Left renal cortex interstitium (tissue), 4 donors: ENCODE measurements at regions not wholly inside any gene's neighbourhood (a gene's known extent, or its start where the extent isn't known, plus 50 kb on each side); places are given as distances from the start of the nearest gene placed in this dataset.

Experiments
- DNase-seq, 4 donors: peaks; one replicate each; pipeline ENCODE4 v3.0.0-alpha.2; 2013; ENCODE audit warnings: low read depth in 4 of 4, low spot score in 2 of 4, missing footprints in 1 of 4

DNA sequence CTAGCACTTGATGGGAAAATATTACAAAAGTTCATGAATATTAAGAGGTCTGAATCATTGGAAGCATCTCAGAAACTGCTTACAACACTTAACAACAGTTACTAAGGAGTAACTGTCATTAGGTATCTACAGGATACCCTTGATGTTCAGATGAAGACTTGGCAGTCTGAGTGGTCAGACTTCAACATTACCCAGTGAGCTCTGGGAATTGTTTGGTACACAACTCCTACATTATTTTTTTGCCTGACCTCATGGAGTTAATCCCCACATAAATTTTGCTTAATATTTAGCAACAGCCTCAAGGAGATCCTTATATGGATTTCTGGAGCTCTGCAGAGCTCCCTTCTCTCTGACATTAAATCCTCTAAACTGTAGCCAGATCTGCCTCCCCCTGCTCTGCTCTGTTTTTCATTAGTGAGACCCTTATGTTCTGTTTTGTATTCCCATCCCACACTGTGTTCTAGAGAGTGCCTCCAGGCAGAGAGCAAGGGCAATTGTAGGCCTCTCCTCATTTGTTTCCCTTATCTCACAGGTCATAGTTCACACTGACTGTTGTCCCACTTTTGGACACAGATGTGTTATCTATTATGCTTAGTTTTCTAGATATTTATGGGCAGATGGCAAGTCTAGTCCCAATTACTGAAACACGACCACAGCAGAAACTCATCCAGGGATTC, 368.8 kb downstream of the GASK1B start:
- DNase-seq = no peak

DNA sequence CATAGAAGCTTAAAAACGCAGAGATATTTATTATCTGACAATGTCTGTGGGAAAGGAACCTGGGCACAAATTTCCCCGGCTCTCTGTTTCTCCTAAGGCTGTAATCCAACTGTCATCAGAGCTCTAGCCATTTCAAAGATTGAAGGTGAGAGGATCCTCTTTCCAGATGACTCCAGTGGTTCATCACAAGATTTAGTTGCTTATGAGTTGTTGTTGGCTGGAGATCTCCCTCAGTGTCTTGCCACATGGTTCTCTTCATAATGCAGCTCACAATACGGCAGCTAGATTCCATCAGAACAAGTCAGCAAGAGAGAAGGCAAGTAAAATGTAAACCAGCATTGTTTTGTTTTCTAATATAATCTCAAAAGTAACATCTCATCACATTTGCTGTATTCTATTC, 369.4 kb downstream of the GASK1B start:
- DNase-seq = no peak

- no peak for DNase-seq
Observed at GRCh38 chr4:157795495-157795894, 377.3 kb downstream of the GASK1B start.

GRCh38 chr4:157792716-157793115, 380.1 kb downstream of the GASK1B start:
- no peak for DNase-seq

DNA sequence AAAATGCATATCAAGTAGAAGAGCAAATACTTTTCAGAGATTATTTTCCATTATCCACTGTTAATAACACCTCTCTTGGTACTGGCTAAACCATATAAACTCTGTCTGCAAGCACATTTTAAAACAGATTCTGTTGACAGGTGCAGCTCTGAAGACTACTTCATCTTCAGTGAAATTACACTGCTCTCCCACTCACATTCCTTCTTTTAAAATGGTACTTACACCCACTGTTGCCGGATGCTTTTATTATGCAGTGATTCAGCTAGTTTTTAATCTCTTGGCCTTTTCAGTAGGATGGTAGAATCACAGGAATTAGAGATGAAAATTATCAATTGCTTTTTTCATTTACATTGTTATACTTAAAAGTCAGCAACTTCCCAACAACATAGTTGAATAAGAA, 381.6 kb downstream of the GASK1B start:
- no peak for DNase-seq

DNA sequence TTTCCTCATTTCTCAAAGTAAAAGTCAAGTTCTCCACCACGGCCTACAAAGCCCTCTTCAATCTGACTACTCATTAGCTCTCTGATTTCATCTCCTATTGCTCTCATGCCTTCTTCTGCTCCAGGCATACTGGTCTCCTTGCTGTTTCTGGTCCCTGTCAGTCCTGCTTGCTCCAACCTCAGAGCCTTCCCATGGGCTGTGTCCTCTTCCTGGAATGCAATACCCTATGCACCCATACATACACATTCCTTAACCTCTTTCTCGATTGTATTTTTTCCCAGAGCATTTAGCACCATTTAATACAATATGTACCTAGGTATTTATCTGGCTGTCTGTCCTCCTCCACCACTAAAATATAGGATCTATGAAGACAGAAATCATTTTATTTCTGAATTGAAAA, 385.2 kb downstream of the GASK1B start:
- no peak for DNase-seq

- no peak for DNase-seq
Observed at GRCh38 chr4:157781361-157781760, 391.5 kb downstream of the GASK1B start.

GRCh38 chr4:157779081-157779480, 393.7 kb downstream of the GASK1B start:
- no peak for DNase-seq

GRCh38 chr4:157776930-157777528, 395.8 kb downstream of the GASK1B start:
- no peak for DNase-seq

- DNase-seq = no peak
Observed at GRCh38 chr4:157775971-157776370, 396.9 kb downstream of the GASK1B start.

DNA sequence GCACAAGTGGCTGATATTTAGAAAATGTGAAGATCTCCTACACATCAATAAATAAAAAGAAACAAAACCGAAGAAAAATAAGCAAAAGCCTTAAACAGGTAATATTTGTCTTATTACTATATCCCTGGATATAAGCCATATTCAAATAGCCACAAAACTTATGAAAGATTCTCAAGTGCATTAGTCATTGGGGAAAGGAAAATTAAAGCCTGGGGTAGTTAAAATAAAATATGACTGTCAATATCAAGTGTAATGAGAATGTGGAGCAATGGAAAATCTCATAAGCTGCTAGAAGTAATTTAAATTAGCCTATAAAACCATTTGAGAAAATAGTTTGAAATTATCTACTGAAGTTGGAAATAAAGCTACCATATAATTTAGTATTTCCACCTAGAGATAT, 399.9 kb downstream of the GASK1B start:
- no peak for DNase-seq

DNA sequence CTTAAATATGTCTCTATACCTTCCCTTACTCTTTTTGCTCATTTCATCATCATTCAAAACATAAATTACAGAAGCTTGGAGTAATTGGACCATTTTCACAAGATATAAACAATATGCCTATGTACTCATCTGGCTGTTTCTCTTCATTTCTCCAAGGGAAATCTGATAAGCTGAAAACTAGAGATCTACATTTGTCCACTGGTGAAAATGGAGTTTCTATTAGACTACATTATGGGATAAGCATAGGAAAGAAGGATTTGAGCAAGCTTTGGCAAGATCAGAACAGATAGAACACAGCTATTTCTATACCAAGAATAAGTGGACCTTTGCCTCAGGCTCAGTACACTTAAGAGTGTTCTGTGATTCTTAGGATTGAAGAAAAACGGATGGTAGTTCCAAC, 404.4 kb downstream of the GASK1B start:
- no peak for DNase-seq

DNA sequence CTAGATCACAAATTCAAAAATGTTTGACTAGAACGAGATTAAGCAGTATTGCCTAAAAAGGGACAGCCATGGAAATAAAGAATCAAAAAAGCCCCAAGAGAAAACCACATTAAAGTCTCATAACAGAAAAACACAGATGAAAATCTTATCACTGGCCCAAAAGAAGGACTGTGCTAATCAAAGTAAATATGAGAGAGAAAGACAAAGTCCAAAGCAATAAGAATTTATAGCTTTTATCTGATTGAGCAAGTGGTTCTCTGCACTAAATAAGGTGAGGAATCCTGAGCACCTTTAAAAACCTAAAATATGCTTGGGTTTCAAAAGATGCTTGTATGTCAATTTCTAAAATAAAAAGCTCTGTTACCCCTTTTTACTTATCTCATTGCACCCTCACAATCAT, 409.3 kb downstream of the GASK1B start:
- no peak for DNase-seq

GRCh38 chr4:157754410-157754809, 418.4 kb downstream of the GASK1B start:
- no peak for DNase-seq

- no peak for DNase-seq
Observed at GRCh38 chr4:157751631-157752030, 421.2 kb downstream of the GASK1B start.

GRCh38 chr4:157741642-157742041, 431.2 kb downstream of the GASK1B start:
- DNase-seq = no peak

DNA sequence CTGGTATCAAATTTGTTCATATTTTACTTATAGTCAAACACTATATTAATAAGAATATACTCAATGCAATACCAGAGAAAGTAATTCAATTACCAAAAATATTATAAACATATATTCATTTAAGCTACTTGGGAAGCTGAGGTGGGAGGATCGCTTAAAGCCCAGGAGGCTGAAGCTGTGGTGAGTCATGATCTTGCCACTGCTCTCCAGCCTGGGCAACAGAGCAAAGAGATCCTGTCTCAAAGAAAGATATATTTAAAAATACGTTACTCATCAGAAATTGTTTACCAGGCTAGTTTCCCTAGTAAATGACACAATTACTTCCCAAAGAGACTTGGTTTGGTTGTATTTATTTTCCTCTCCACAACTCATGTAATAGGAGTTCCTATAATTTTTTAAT, 433.6 kb downstream of the GASK1B start:
- DNase-seq = no peak

GRCh38 chr4:157728215-157728614, 444.6 kb downstream of the GASK1B start:
- no peak for DNase-seq

DNA sequence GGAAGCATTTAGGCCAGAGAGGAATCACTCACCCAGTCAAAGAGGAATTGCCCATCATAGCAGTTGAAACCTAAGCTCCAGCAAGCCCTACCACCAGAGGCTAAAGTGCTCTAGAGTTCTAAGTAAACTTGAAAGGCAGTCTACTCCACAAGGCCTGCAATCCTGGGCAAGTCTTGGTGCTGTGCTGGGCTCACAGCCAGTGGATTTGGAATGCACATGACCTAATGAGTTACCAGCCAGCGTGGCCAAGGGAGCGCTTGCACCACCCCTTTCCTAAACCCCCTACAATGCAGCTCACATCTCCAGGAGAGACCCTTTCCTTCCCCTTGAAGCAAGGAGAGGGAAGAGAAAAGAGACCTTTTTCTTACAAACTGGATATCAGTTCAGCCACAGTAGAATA, 445.7 kb downstream of the GASK1B start:
- DNase-seq = no peak

GRCh38 chr4:157722146-157722545, 450.7 kb downstream of the GASK1B start:
- DNase-seq = no peak

DNA sequence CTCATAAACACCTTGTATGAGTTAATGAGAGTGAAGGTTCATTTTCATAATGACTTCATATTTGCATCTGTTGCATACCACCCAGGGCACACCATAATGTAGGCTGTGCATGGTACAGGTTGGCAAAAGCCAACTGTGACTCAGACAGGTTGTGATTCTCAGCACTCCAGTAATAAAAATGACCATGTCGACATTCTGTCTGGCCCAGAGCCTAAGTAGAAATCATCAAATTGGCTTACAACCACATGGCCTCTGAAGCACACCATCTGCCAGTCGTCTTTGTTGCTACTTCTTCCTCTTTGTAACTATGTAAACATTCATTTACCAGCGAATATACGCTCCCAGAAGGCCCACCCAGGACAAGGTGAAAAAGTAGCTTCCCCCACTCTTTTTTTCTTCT, 459.5 kb downstream of the GASK1B start:
- DNase-seq = no peak

DNA sequence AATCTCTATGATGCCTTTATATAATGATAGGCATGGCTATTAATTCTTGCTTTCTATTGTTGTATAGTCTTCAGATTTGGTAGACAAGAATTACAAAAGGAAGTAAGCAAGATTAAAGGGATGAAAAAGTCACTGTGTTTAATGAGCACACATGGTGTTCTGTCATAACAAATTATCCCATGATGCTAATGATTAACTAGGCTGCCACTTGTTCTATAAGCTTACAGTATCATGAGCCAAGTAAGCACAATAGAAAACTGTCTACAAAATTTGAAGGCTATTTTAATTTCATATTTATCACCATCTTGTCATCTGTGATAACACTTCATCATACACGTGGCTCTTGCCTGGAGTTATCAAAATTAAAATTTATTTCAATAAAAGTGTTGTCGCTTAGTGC, 466.7 kb downstream of the GASK1B start:
- DNase-seq = no peak

GRCh38 chr4:157702831-157703230, 470.0 kb downstream of the GASK1B start:
- no peak for DNase-seq
